Thoracic aorta (tissue), 2 donors: ENCODE measurements at regions not wholly inside any gene's neighbourhood (a gene's known extent, or its start where the extent isn't known, plus 50 kb on each side); places are given as distances from the start of the nearest gene placed in this dataset.
A peak's percentile ranks its signal among the peaks of the same experiment; 100 is the strongest.

ENCODE experiments used
- ATAC-seq: fragments of 150-250 bp; one replicate; pipeline ENCODE4 v1.8.0; 2017; ENCODE audit warnings: low read depth; ENCODE audit not compliant: insufficient number of reproducible peaks, low FRiP score
- DNase-seq: peaks from one replicate; pipeline ENCODE4 v3.0.0-alpha.2; 2020; ENCODE audit warnings: low spot score
- H3K27ac ChIP-seq, 2 donors: fragments of 200-600 bp; sonication (generic); 1 replicate in 1 of 2; 2 replicates in 1 of 2; pipeline ENCODE4 v1.5.1; 2016; ENCODE audit warnings: mild to moderate bottlenecking in 2 of 2, moderate library complexity in 2 of 2
- H3K27me3 ChIP-seq: fragments of 200-600 bp; sonication (generic); replicated peaks from 2 replicates; pipeline ENCODE4 v1.6.0; 2016; ENCODE audit warnings: mild to moderate bottlenecking; ENCODE audit not compliant: insufficient read depth
- H3K36me3 ChIP-seq: fragments of 200-600 bp; sonication (generic); one replicate; pipeline ENCODE4 v1.5.1; 2016
- H3K4me1 ChIP-seq, 2 donors: fragments of 200-600 bp; sonication (generic); 1 replicate in 1 of 2; 2 replicates in 1 of 2; pipeline versions ENCODE4 v1.5.1 to v1.6.0; 2016; ENCODE audit warnings: low read depth in 2 of 2, mild to moderate bottlenecking in 1 of 2; ENCODE audit not compliant: control insufficient read depth in 1 of 2
- H3K4me3 ChIP-seq: fragments of 200-600 bp; sonication (generic); 2 replicates; pipeline ENCODE4 v1.5.1; 2016; ENCODE audit warnings: mild to moderate bottlenecking
- H3K9me3 ChIP-seq: fragments of 200-600 bp; sonication (generic); 2 replicates; pipeline ENCODE4 v1.5.1; 2016
- TF ChIP-seq, protein P1 (sequence below): fragments of 200-600 bp; sonication (generic); IDR thresholded peaks from one replicate; pipeline ENCODE4 v1.5.1; 2019; ENCODE audit warnings: antibody characterized with exemption

DNA sequence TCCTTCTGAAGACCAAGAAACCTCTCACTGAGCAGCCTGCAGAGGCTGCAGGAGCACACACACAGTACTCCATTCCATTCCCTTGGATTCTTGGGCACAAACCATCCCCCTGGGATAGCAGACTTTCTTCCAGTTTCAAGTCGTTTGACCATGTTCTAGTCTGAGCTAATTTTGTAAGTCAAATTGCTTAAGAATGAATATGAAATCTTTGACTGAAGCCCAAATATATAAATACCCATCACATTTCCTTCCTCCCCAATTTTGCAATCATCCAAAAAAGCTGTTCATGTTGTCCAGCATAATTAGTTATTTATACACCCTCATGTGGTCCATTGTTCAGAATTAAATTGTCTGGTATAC lies 231.2 kb upstream of the TPRG1 start:
- peak overlapping the region; percentile 62 to 72 for H3K27ac ChIP-seq
- no peaks in the 10 kb centered on the region for H3K36me3 ChIP-seq
- peak overlapping the region; percentile 14 for H3K4me3 ChIP-seq
- DNase-seq (no peak), ATAC-seq (peak; percentile 70)
- H3K4me1 ChIP-seq: peaks cover 43 to 59% of the 10 kb centered on the region in 2 donors
- H3K27me3 ChIP-seq: no peaks in the 10 kb centered on the region
- TF ChIP-seq, protein P1, sequence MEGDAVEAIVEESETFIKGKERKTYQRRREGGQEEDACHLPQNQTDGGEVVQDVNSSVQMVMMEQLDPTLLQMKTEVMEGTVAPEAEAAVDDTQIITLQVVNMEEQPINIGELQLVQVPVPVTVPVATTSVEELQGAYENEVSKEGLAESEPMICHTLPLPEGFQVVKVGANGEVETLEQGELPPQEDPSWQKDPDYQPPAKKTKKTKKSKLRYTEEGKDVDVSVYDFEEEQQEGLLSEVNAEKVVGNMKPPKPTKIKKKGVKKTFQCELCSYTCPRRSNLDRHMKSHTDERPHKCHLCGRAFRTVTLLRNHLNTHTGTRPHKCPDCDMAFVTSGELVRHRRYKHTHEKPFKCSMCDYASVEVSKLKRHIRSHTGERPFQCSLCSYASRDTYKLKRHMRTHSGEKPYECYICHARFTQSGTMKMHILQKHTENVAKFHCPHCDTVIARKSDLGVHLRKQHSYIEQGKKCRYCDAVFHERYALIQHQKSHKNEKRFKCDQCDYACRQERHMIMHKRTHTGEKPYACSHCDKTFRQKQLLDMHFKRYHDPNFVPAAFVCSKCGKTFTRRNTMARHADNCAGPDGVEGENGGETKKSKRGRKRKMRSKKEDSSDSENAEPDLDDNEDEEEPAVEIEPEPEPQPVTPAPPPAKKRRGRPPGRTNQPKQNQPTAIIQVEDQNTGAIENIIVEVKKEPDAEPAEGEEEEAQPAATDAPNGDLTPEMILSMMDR: no peak
- H3K9me3 ChIP-seq: no peaks in the 10 kb centered on the region

DNA sequence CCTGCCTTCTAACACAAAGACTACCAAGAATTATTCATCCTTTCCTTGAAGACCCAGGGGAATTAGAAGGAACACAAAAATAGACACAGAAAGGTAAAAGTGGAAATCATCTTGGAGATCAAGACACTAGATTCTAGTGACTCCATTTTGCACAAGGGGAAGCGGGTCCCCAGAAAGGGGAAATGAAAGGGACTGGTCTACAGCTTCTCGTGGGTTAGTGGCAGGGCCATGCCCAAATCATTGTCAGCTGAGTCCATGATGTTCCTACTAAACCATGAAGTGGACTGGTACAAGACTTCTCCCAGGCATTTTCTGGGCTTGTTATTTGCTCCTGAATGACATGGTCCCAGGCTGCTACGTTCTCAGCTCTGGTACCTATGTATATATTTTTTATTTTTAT lies 230.7 kb upstream of the TPRG1 start:
- H3K27me3 ChIP-seq: no peaks in the 10 kb centered on the region
- no peaks in the 10 kb centered on the region for H3K36me3 ChIP-seq
- TF ChIP-seq, protein P1: no peak
- ATAC-seq: no peak
- H3K27ac ChIP-seq: peak overlapping the region; percentile 62 to 72
- no peak for DNase-seq
- peaks cover 44 to 63% of the 10 kb centered on the region in 2 donors for H3K4me1 ChIP-seq
- H3K9me3 ChIP-seq: no peaks in the 10 kb centered on the region
- H3K4me3 ChIP-seq: no peak overlapping the region

DNA sequence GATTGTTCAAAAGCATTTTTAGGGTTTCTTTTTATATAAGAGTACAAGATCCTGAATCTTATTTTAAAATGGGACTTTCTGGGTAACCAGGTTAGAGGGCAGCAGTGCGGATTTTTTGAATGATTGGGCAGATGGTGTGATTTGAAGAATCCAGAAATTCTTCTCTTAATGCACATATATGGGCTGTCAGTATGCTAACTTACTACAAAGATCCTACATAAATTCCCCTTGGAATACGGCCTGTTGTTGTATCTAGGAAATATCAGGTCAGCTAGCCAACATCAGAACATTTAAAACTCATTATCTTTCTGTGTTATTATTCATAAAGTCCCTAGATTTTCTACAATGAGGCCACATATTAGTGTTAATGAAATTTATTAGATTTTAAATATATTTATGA lies 229.6 kb upstream of the TPRG1 start:
- TF ChIP-seq, protein P1: no peak

DNA sequence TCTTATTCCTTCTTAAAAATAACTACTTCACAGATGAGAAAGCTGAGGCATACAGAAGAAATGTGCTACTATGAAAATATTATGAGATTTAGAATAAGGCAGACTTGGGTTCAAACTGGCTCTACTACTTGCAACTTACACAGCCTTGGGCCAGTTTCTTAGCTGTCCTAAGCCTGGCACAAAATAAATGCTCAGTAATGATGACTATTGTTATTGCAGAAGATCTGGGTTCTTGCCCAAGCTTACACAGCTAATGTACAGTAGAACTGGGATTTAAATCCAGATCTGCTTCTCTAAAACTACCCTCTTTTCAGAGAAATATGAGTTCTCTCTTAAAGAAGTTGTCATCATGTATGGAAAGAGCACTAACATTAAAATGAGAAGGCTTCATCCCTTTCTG lies 228.2 kb upstream of the TPRG1 start:
- H3K36me3 ChIP-seq: no peaks in the 10 kb centered on the region
- TF ChIP-seq, protein P1: no peak
- H3K4me1 ChIP-seq: peaks cover 60 to 80% of the 10 kb centered on the region in 2 donors
- H3K27me3 ChIP-seq: no peaks in the 10 kb centered on the region
- no peaks in the 10 kb centered on the region for H3K9me3 ChIP-seq
- peak overlapping the region; percentile 63 to 99 for H3K27ac ChIP-seq
- no peak overlapping the region for H3K4me3 ChIP-seq
- DNase-seq: no peak
- no peak for ATAC-seq

More for the DNA sequence above, 229.6 kb upstream of the TPRG1 start:
- Histone ChIP-seq H3K36me3 (no peaks in the 10 kb centered on the region), H3K4me1 (peaks cover 55 to 73% of the 10 kb centered on the region in 2 donors), H3K27ac (peak overlapping the region; percentile 62 to 72), H3K9me3 (no peaks in the 10 kb centered on the region), H3K27me3 (no peaks in the 10 kb centered on the region), H3K4me3 (no peak overlapping the region)
- no peak for DNase-seq
- no peak for ATAC-seq

DNA sequence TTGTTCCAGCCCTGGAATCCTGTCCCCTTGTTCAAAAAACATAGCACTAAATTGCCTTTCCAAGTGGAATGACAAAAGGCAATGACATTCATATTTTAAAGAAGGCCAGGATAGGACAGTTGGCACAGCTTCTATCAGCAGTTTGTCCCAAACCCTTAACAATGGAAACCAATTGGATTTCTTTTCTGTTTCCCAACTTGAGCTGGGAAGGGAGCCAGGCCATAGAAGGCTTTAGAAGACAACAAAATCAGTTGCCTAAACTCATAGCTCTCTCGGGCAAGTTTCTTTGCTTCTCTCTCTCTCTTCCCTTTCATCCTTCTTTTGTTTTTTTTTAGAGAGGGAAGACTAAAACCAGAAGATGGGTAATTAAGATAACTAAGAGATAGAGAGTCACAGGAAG lies 227.7 kb upstream of the TPRG1 start:
- no peaks in the 10 kb centered on the region for H3K9me3 ChIP-seq
- H3K4me3 ChIP-seq: no peak overlapping the region
- H3K4me1 ChIP-seq: peaks cover 66 to 83% of the 10 kb centered on the region in 2 donors
- DNase-seq (no peak), ATAC-seq (no peak)
- H3K27ac ChIP-seq: peak overlapping the region; percentile 63 to 99
- TF ChIP-seq, protein P1: no peak
- no peaks in the 10 kb centered on the region for H3K27me3 ChIP-seq
- no peaks in the 10 kb centered on the region for H3K36me3 ChIP-seq
